Neuronal stem cell (in vitro differentiated cells): ENCODE measurements at regions not wholly inside any gene's neighbourhood (a gene's known extent, or its start where the extent isn't known, plus 50 kb on each side); places are given as distances from the start of the nearest gene placed in this dataset.
"Not testable (repeated sequence)": the region's sequence is repeated elsewhere in the genome, so short reads cannot be mapped to it uniquely, and the experiment has no call there.

Experiments
- DNase-seq: peaks from one replicate; pipeline ENCODE4 v3.0.0-alpha.2; 2013; ENCODE audit warnings: low spot score
- H2AFZ ChIP-seq: one replicate; pipeline ENCODE4 v1.6.1; 2013; ENCODE audit warnings: mild to moderate bottlenecking, low read length, inconsistent platforms
- H2AK5ac ChIP-seq: 2 replicates; pipeline ENCODE4 v1.6.1; 2013; ENCODE audit warnings: low read depth, mild to moderate bottlenecking, inconsistent platforms, low read length, moderate library complexity, mixed read lengths
- H2BK120ac ChIP-seq: 2 replicates; pipeline ENCODE4 v1.6.1; 2013; ENCODE audit warnings: low read depth, mild to moderate bottlenecking, inconsistent platforms, low read length, moderate library complexity, mixed read lengths
- H2BK12ac ChIP-seq: one replicate; pipeline ENCODE4 v1.6.1; 2013; ENCODE audit warnings: low read length, inconsistent platforms
- H2BK15ac ChIP-seq: 2 replicates; pipeline ENCODE4 v1.6.1; 2013; ENCODE audit warnings: mild to moderate bottlenecking, low read length, inconsistent platforms, mixed read lengths
- H2BK5ac ChIP-seq: one replicate; pipeline ENCODE4 v1.6.1; 2013; ENCODE audit warnings: inconsistent platforms, mild to moderate bottlenecking, low read length, moderate library complexity
- H3K14ac ChIP-seq: one replicate; pipeline ENCODE4 v1.6.1; 2013; ENCODE audit warnings: low read length, inconsistent platforms
- H3K18ac ChIP-seq: 2 replicates; pipeline ENCODE4 v1.6.1; 2013; ENCODE audit warnings: low read length, inconsistent platforms
- H3K23ac ChIP-seq: 2 replicates; pipeline ENCODE4 v1.6.1; 2013; ENCODE audit warnings: low read depth, mild to moderate bottlenecking, mixed read lengths, low read length, inconsistent platforms; ENCODE audit not compliant: poor library complexity
- H3K27ac ChIP-seq: replicated peaks from 3 replicates; pipeline ENCODE4 v1.5.1; 2013; ENCODE audit warnings: low read length, inconsistent platforms
- H3K27me3 ChIP-seq, 3 experiments: 2 replicates each; pipeline ENCODE4 v1.6.1; 2013; ENCODE audit warnings: low read length in 3 of 3, mild to moderate bottlenecking in 2 of 3, inconsistent platforms in 1 of 3, low read depth in 1 of 3, mixed read lengths in 1 of 3, moderate library complexity in 1 of 3; ENCODE audit not compliant: control insufficient read depth in 3 of 3, insufficient read depth in 3 of 3
- H3K36me3 ChIP-seq, 2 donors: replicated peaks in 1 of 2; 2 replicates each; pipeline ENCODE4 v1.6.1; 2013; ENCODE audit warnings: low read length in 2 of 2; ENCODE audit not compliant: control insufficient read depth in 2 of 2, insufficient read depth in 2 of 2
- H3K4ac ChIP-seq: 2 replicates; pipeline ENCODE4 v1.6.1; 2013; ENCODE audit warnings: inconsistent platforms, mild to moderate bottlenecking, low read length, moderate library complexity
- H3K4me1 ChIP-seq, 2 donors: 1 replicate in 1 of 2; 2 replicates in 1 of 2; pipeline ENCODE4 v1.6.1; 2013; ENCODE audit warnings: low read length in 2 of 2, low read depth in 1 of 2; ENCODE audit not compliant: control insufficient read depth in 2 of 2, insufficient read depth in 1 of 2
- H3K4me2 ChIP-seq: one replicate; pipeline ENCODE4 v1.6.1; 2013; ENCODE audit warnings: mild to moderate bottlenecking, low read length, inconsistent platforms; ENCODE audit not compliant: insufficient read depth, poor library complexity, severe bottlenecking
- H3K4me3 ChIP-seq, 2 donors: 2 replicates each; pipeline ENCODE4 v1.5.1; 2013; ENCODE audit warnings: low read length in 2 of 2, mild to moderate bottlenecking in 2 of 2, inconsistent platforms in 1 of 2, moderate library complexity in 1 of 2
- H3K79me1 ChIP-seq: one replicate; pipeline ENCODE4 v1.6.1; 2013; ENCODE audit warnings: low read depth, mild to moderate bottlenecking, inconsistent platforms, low read length, moderate library complexity
- H3K9ac ChIP-seq: one replicate; pipeline ENCODE4 v1.6.1; 2013; ENCODE audit warnings: mild to moderate bottlenecking, low read depth, low read length, inconsistent platforms; ENCODE audit not compliant: poor library complexity
- H3K9me3 ChIP-seq, 2 donors: replicated peaks in 1 of 2; 2 replicates each; pipeline versions ENCODE3 to v1.6.1; 2013; ENCODE audit warnings: low read length in 2 of 2, mild to moderate bottlenecking in 2 of 2, inconsistent platforms in 1 of 2, low read depth in 1 of 2, mixed read lengths in 1 of 2, moderate library complexity in 1 of 2; ENCODE audit not compliant: control insufficient read depth in 2 of 2, insufficient read depth in 1 of 2
- H4K8ac ChIP-seq: one replicate; pipeline ENCODE4 v1.6.1; 2013; ENCODE audit warnings: low read depth, mild to moderate bottlenecking, inconsistent platforms, low read length, moderate library complexity
- H4K91ac ChIP-seq: one replicate; pipeline ENCODE4 v1.6.1; 2013; ENCODE audit warnings: low read length, low read depth, mild to moderate bottlenecking, inconsistent platforms; ENCODE audit not compliant: poor library complexity
- WGBS, 2 donors: extraction: QIAGEN DNeasy Blood & Tissue Kit; methylation state at CpG; one replicate each; pipeline ENCODE4 v1.1.7; 2013; ENCODE audit warnings: missing lambda C conversion rate in 2 of 2, mixed read lengths in 1 of 2; ENCODE audit not compliant: insufficient read length in 2 of 2, insufficient replicate concordance in 1 of 2; ENCODE audit errors: extremely low coverage in 2 of 2; 5-methylcytosine and 5-hydroxymethylcytosine counted together

DNA sequence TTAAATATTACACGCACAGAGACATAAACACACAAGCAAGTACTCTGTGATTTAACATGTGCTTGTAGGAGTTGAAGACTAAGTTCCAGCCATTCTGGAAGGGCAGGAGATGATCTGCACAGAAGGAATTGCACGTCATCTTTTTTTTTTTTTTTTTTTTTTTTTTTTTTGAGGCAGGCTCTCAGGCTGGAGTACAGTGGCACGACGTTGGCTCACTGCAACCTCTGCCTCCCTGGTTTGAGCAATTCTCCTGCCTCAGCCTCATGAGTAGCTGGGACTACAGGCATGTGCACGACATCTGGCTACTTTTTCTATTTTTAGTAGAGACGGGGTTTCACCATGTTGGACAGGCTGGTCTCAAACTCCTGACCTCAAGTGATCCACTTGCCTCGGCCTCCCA, 63.2 kb upstream of the MID1 start:
- not testable (repeated sequence) for H3K4ac ChIP-seq, H2AK5ac ChIP-seq, H3K36me3 ChIP-seq, H3K14ac ChIP-seq, H3K9ac ChIP-seq, H4K8ac ChIP-seq, H3K9me3 ChIP-seq, DNase-seq, H3K18ac ChIP-seq, H4K91ac ChIP-seq, H2BK5ac ChIP-seq, H3K23ac ChIP-seq, H3K27ac ChIP-seq, H2BK12ac ChIP-seq, H2BK120ac ChIP-seq, H3K79me1 ChIP-seq, H2BK15ac ChIP-seq, H2AFZ ChIP-seq, H3K4me3 ChIP-seq, H3K27me3 ChIP-seq, H3K4me1 ChIP-seq, H3K4me2 ChIP-seq
- WGBS, 2 donors, result no CpG with 5 or more reads among the region's 7 CpGs

DNA sequence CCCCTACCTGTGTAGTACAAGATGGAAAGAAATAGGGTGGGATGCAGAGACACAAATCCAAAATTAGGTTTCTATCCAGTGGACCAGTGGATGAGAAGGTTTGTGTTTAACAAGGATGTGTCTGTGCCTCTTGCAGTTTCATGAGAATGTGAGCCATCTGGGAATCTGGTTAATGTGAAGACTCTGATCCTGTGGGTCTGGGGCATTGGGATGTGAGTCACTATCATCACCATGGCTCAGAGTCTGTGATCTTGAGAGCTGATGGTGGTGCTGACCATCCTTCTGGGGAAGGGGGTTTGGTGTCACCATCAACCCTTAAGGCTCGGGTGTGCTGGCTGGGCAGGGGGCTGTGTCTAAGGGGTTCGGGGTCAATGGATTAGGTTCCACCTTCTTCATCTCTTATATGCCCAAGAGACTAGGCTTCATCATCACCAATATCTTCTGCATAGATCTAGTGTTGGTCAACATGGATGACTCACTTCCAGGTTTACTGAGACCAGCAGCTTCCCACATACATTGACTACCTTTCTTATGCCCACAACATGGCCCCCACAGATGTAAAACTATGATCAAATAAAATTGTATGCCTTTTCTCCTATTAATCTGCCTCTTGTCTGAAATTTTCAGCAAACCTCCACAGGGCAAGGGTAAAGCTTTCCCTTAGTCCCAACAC, 65.7 kb upstream of the MID1 start:
- H2AFZ ChIP-seq, result no peak overlapping the region
- no peak overlapping the region for H3K4ac ChIP-seq
- no peak overlapping the region for H2BK120ac ChIP-seq
- no CpG with 5 or more reads among the region's 2 CpGs for WGBS, 2 donors
- H3K27me3 ChIP-seq, result no peaks in the 10 kb centered on the region
- no peak for DNase-seq
- H2AK5ac ChIP-seq, result no peak overlapping the region
- no peak overlapping the region for H3K9ac ChIP-seq
- H4K91ac ChIP-seq, result no peak overlapping the region
- H4K8ac ChIP-seq, result no peak overlapping the region
- no peaks in the 10 kb centered on the region for H3K4me1 ChIP-seq
- H3K9me3 ChIP-seq, result no peaks in the 10 kb centered on the region
- no peak overlapping the region for H2BK12ac ChIP-seq
- no peak overlapping the region for H3K23ac ChIP-seq
- no peak overlapping the region for H3K18ac ChIP-seq
- no peaks in the 10 kb centered on the region for H3K36me3 ChIP-seq
- no peak overlapping the region for H3K4me2 ChIP-seq
- no peak overlapping the region for H3K4me3 ChIP-seq
- no peaks in the 10 kb centered on the region for H3K79me1 ChIP-seq
- no peak overlapping the region for H3K14ac ChIP-seq
- no peak overlapping the region for H2BK15ac ChIP-seq
- H3K27ac ChIP-seq, result no peak overlapping the region
- no peak overlapping the region for H2BK5ac ChIP-seq

DNA sequence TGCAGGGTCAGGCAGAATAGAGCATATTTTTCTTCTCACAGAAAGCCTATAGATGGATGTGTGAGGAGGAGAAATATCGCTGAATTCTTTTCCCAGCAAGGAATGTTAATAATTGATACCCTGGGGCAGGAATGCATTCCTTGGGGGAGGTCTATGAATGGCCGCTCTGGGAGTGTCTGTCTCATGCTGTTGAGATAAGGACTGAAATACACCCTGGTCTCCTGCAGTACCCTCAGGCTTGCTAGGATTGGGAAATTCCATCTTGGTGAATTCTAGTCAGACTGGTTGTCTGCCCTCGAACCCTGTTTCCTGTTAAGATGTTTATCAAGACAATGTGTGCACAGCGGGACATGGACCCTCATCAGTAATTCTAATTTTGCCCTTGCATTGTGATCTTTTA, 71.4 kb upstream of the MID1 start:
- H2AK5ac ChIP-seq, H3K23ac ChIP-seq: not testable (repeated sequence)

GRCh38 chrX:10697616-10698317, 77.4 kb upstream of the MID1 start:
- DNase-seq, result no peak
- Histone ChIP-seq H3K14ac (no peak overlapping the region), H3K27me3 (no peaks in the 10 kb centered on the region), H3K79me1 (no peaks in the 10 kb centered on the region), H4K91ac (no peak overlapping the region), H3K9ac (no peak overlapping the region), H2AFZ (no peak overlapping the region), H3K4me3 (no peak overlapping the region), H2BK12ac (no peak overlapping the region), H2BK120ac (no peak overlapping the region), H3K4ac (no peak overlapping the region), H2BK5ac (no peak overlapping the region), H2AK5ac (no peak overlapping the region), H2BK15ac (no peak overlapping the region), H3K36me3 (no peaks in the 10 kb centered on the region), H3K4me1 (peaks cover 0 to 2% of the 10 kb centered on the region in 2 donors), H3K23ac (no peak overlapping the region), H3K9me3 (peaks cover 1 to 6% of the 10 kb centered on the region in 2 donors), H3K4me2 (no peak overlapping the region), H4K8ac (no peak overlapping the region), H3K27ac (no peak overlapping the region), H3K18ac (no peak overlapping the region)
- WGBS, 2 donors, result no CpG with 5 or more reads among the region's 7 CpGs

More for the DNA sequence above, 71.4 kb upstream of the MID1 start:
- no CpG with 5 or more reads among the region's 4 CpGs for WGBS, 2 donors
- H3K4me3 ChIP-seq, H3K79me1 ChIP-seq, H3K4ac ChIP-seq, H2BK15ac ChIP-seq, H4K91ac ChIP-seq, DNase-seq, H2BK12ac ChIP-seq, H3K27ac ChIP-seq, H3K9ac ChIP-seq, H3K4me1 ChIP-seq, H4K8ac ChIP-seq, H3K18ac ChIP-seq, H3K27me3 ChIP-seq, H3K14ac ChIP-seq, H2BK120ac ChIP-seq, H3K36me3 ChIP-seq, H2AFZ ChIP-seq, H3K4me2 ChIP-seq, H3K9me3 ChIP-seq, H2BK5ac ChIP-seq: not testable (repeated sequence)
